Vagina (tissue), 2 donors: ENCODE measurements at regions not wholly inside any gene's neighbourhood (a gene's known extent, or its start where the extent isn't known, plus 50 kb on each side); places are given as distances from the start of the nearest gene placed in this dataset.

Experiments used
- CTCF ChIP-seq, 3 experiments: fragments of 450-650 bp in 2 of 3; fragments of 200-600 bp in 1 of 3; sonication (generic) in 1 of 3; IDR thresholded peaks; one replicate each; pipeline ENCODE4 v1.5.1; 2017 to 2019; ENCODE audit warnings: antibody characterized with exemption in 3 of 3, mild to moderate bottlenecking in 2 of 3, moderate library complexity in 2 of 3
- POLR2A ChIP-seq, 2 donors: fragments of 450-650 bp; IDR thresholded peaks; one replicate each; pipeline ENCODE4 v1.6.1; 2017; ENCODE audit warnings: antibody characterized with exemption in 2 of 2, mild to moderate bottlenecking in 2 of 2, moderate library complexity in 2 of 2
- POLR2AphosphoS5 ChIP-seq, 2 donors: sonication (generic); formaldehyde crosslinking; IDR thresholded peaks; one replicate each; pipeline ENCODE4 v1.9.0; 2017; ENCODE audit warnings: antibody characterized with exemption in 2 of 2, mild to moderate bottlenecking in 2 of 2, low read depth in 1 of 2; ENCODE audit not compliant: insufficient read depth in 1 of 2

GRCh38 chr3:159804726-159805410 lies 183.8 kb upstream of the IL12A start:
- peak; percentile 47 to 74 (median 66) for TF ChIP-seq CTCF (IDR thresholded peaks at IDR 0.05)
- TF ChIP-seq POLR2AphosphoS5 (IDR thresholded peaks at IDR 0.05; ENCODE audit: insufficient read depth in 1 of 2, low read depth in 1 of 2): no peak
- no peak for TF ChIP-seq POLR2A (IDR thresholded peaks at IDR 0.05)
